ENCODE measurements at regions not wholly inside any gene's neighbourhood (a gene's known extent, or its start where the extent isn't known, plus 50 kb on each side); places are given as distances from the start of the nearest gene placed in this dataset.

GRCh38 chr2:238635647-238636051, 208.9 kb downstream of the ASB1 start:
- no peak for DNase-seq (ENCODE audit: low read depth in 2 of 2)

GRCh38 chr2:238636269-238637073, 209.7 kb downstream of the ASB1 start:
- no peak for DNase-seq (ENCODE audit: low read depth in 2 of 2)

DNA sequence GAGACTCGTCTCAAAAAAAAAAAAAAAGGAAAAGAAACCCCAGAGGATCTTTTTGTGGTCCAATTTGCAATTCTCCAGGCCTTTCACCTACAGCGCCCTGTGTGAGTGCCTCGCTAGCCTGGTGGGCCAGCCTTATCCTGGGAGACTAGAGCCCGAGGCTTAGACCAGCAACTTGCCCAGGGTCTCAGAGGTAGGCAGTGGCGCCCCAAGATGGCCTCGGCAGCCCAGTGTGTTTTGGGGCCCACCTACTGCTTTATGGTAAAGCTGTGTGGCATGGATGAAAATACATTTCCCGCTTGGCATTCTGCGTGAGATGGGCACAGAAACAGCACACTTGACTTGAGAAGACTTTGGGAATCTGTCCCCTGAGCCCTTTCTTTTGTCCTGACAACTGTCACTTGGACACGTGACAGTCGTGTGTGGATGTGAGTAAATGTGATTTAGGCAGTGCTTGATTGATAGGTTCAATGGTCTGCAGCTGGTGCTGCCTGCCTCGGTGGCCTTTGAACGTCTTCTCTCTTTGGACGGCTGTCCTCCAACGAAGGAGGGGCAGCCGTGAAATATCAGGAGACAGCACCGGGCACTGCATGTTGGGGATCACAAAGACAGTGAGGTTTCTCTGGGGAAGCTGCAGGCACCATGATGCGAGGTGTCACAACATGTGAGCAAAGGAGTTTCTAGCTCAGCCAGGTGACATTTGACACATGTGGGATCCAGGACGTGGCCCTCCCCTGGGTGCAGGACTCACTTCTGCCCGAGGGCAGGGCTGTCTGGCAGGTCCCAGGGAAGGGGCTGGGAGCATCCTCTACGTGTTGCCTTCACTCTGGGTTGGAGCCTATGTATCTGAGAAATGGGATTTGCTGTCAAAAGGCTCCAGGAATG, 209.5 kb upstream of the TWIST2 start:
- DNase-seq (ENCODE audit: low read depth in 2 of 2): no peak

- no peak for DNase-seq (ENCODE audit: low read depth in 2 of 2)
Observed at GRCh38 chr2:238638982-238639628, 208.8 kb upstream of the TWIST2 start.

GRCh38 chr2:238640486-238640885, 207.4 kb upstream of the TWIST2 start:
- no peak for DNase-seq (ENCODE audit: low read depth in 2 of 2)

DNA sequence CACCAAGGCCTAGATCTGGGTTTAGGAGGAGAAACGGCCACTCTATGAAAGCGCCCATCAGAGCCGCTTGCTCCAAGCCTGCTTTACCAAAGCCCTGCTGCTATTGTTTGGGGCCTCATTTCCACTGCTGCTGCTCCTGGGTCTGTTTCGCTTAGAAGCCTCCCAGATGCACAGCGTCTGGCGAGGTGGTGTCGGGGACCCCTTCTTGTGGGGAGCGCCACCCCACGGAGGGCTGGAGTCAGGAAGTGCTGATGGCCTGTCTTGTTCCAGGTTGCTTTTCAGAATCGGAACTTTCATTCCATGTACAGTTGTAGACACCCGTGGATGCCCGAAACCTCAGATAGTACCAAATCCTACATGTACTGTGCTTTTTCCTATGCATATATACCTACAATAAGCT, 204.9 kb upstream of the TWIST2 start:
- DNase-seq (ENCODE audit: low read depth in 2 of 2): no peak

DNA sequence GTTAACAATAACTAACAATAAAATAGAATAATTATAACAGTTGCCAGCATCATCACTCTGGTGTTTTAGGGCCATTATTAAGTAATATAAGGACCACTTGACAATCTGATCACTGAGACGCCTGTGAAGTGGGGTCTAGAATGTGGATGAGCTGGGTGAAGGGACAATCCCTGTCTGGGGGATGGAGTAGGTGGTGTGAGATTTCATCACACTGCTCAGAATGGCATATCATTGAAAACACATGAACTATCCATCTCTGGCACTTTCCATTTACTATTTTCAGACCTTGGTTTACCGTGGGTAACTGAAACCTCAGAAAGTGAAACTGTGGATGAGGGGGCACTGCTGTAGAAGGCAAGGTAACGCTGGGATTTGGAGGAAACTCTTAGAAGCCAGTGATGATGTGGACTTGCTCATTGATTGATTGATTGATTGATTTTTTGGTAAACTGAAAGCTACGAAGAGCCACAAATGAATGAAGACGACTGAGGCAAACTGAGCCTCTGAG, 204.4 kb upstream of the TWIST2 start:
- no peak for DNase-seq (ENCODE audit: low read depth in 2 of 2)

- DNase-seq (ENCODE audit: low read depth in 2 of 2): no peak
Observed at GRCh38 chr2:238644095-238645081, 203.5 kb upstream of the TWIST2 start.

DNA sequence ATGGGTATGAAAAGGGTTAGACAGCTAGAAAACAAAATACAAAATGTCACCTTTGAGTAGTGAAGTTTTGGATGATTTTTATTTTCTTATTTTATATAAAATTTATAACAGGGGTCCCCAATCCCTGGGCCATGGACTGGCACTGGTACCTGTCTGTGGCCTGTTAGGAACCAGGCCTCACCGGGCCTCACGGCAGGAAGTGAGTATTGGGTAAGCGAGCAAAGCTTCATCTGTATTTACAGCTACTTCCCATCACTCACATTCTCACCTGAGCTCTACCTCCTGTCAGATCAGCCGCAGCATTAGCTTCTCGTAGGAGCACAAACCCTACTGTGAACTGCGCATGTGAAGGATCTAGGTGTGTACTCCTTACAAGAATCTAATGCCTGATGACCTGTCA, 202.8 kb upstream of the TWIST2 start:
- no peak for DNase-seq (ENCODE audit: low read depth in 2 of 2)

DNA sequence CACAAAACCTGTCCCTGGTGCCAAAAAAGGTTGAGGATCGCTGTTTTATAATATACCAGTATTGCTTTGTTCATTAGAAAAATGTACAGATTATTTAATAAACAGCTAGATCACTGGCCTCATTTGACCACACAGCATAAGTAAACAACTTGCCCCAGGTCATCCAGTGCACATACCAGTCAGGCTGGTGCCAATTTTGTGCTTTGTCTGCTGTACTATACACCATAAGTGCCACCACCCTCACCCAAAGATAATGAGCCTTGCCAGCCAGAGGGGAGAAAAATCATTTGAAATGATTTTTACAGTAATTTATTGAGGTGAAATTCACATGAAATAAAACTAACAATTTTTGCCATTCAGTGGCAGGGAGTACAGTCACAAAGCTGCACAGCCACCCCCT, 202.2 kb upstream of the TWIST2 start:
- no peak for DNase-seq (ENCODE audit: low read depth in 2 of 2)

DNA sequence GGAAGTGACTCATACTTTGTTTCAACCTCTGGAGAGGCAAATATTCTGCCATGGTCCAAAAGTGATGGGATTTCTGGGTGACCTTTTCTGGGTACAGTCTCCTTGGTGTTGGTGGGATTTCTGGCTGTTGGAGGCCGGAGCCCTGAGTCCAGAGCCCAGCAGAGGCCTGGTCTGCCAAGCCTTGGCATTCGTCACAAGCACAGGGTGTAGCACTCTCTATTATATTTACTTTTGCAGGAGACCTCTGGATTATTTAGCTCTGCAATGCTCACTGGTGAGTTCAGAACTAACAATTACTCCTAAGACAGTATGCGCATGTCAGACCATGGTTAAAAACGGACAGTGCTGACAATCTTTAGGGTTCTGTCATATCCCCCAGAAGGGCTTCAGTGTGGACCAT, 201.6 kb upstream of the TWIST2 start:
- no peak for DNase-seq (ENCODE audit: low read depth in 2 of 2)

- DNase-seq (ENCODE audit: low read depth in 2 of 2): no peak
Observed at GRCh38 chr2:238646803-238647202, 201.1 kb upstream of the TWIST2 start.

DNA sequence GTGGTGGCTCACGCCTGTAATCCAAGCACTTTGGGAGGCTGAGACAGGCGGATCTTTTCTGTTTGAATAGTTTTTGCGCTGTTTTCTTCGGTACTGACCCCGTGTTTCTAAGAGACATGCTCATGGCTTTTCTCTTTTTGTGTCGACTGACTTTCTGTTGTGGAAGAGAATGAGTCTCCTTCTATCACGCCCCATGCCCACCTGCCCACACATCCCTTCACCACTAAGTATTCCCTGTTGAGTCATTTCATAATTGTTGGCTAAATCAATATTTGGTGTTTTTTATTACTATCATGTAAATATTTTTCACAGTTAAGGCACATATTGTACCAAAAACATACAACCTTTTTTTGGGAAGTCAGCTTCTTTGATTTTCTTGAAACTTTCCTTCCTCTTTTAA, 198.8 kb upstream of the TWIST2 start:
- DNase-seq (ENCODE audit: low read depth in 2 of 2): no peak

DNA sequence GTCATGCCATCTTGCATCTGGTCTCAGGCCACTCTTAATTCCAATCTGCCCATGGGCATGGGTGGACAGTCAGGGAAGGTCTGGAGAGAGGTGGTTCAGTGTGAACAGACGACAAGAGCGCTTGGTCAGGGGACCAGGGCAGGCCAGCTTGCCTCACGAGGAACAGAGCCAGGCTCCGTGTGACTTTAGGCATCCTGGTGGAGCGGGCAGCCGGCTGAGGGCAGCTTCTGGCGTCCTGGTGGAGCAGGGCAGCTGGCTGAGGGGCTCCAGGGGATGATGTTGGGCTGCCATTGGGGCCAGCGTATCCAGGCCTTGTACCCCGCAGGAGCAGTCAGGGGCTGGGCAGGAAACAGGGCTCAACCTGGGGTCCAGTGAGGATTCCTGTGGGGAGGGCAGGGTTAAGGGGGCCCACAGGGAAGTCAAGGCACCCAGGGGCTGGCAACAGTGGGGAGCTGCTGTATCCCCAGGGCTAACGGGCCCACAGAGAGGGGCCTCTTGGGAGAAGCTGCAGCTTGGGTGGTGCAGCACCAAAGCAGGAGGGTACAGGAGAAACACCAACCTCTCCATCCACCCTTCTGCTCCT, 197.9 kb upstream of the TWIST2 start:
- DNase-seq (ENCODE audit: low read depth in 2 of 2): no peak

DNA sequence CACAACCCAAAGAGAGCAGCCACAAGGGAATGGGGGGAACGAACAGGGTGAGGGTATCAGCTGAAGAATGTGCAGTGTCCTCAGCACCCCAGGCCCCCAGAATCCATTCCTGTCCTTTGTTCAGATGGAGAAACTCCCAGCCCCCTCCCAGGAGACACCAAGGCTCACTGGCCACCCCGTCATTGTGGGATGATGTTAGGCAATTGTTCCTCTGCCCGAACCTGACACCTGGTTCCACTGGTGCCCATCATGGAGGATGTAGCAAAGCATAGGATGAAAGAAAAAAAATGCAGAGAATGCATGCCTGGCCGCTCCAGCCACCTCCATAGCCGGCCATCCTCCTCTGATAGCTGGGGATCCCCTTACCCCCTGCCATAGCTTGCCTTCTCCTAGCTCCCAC, 197.3 kb upstream of the TWIST2 start:
- no peak for DNase-seq (ENCODE audit: low read depth in 2 of 2)

DNA sequence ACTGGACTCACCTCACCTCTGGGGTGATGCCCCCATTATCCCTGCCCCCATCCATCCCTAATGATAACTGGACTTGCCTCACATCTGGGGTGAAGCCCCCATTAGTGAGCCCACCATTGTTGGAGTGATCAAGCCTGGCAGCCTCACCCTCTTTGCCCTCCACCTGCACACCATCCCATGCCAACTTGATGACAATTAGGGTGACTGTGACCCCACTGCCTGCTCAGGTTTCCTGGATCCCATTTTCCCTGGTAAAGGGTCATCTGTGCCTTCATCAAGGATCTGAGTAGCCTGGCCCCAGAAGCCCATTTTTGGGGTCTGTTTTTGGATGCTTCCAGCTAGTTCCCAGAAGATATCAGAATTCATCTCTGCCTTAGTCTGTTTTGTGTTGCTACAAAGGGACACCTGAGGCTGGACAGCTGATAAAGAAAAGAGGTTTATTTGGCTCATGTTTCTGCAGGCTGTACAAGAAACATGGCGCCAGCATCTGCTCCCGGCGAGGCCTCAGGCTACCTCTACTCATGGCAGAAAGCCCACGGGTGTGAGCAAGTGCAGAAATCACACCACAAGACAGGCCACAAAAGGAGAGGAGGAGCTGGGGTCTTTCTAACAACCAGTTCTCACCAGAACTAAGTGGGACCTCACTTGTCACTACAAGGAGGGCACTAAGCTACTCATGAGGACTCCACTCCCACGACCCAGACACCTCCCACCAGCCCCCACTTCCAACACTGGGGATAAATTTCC, 196.4 kb upstream of the TWIST2 start:
- no peak for DNase-seq (ENCODE audit: low read depth in 2 of 2)

GRCh38 chr2:238652053-238652770, 195.7 kb upstream of the TWIST2 start:
- DNase-seq (ENCODE audit: low read depth in 2 of 2): no peak

GRCh38 chr2:238652771-238653157, 195.1 kb upstream of the TWIST2 start:
- DNase-seq (ENCODE audit: low read depth in 2 of 2): no peak

GRCh38 chr2:238653431-238654109, 194.3 kb upstream of the TWIST2 start:
- DNase-seq (ENCODE audit: low read depth in 2 of 2): no peak
